ENCODE measurements at regions not wholly inside any gene's neighbourhood (a gene's known extent, or its start where the extent isn't known, plus 50 kb on each side); places are given as distances from the start of the nearest gene placed in this dataset.
"Not testable (repeated sequence)": the region's sequence is repeated elsewhere in the genome, so short reads cannot be mapped to it uniquely, and the experiment has no call there.

GRCh38 chrX:16067886-16068515 is 55.4 kb upstream of the GRPR start:
- Histone ChIP-seq H3K27me3 (no peaks in the 10 kb centered on the region), H3K27ac (no peak overlapping the region), H3K9me3 (no peaks in the 10 kb centered on the region), H3K4me1 (no peaks in the 10 kb centered on the region), H3K36me3 (no peaks in the 10 kb centered on the region), H3K4me3 (no peak overlapping the region)
- TF ChIP-seq, protein P1, sequence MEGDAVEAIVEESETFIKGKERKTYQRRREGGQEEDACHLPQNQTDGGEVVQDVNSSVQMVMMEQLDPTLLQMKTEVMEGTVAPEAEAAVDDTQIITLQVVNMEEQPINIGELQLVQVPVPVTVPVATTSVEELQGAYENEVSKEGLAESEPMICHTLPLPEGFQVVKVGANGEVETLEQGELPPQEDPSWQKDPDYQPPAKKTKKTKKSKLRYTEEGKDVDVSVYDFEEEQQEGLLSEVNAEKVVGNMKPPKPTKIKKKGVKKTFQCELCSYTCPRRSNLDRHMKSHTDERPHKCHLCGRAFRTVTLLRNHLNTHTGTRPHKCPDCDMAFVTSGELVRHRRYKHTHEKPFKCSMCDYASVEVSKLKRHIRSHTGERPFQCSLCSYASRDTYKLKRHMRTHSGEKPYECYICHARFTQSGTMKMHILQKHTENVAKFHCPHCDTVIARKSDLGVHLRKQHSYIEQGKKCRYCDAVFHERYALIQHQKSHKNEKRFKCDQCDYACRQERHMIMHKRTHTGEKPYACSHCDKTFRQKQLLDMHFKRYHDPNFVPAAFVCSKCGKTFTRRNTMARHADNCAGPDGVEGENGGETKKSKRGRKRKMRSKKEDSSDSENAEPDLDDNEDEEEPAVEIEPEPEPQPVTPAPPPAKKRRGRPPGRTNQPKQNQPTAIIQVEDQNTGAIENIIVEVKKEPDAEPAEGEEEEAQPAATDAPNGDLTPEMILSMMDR (IDR thresholded peaks at IDR 0.05), result no peak
- intact Hi-C loops (cut with DNase I; ENCODE audit: low total_unique reads), result no loop called here
- DNase-seq, result no peak

DNA sequence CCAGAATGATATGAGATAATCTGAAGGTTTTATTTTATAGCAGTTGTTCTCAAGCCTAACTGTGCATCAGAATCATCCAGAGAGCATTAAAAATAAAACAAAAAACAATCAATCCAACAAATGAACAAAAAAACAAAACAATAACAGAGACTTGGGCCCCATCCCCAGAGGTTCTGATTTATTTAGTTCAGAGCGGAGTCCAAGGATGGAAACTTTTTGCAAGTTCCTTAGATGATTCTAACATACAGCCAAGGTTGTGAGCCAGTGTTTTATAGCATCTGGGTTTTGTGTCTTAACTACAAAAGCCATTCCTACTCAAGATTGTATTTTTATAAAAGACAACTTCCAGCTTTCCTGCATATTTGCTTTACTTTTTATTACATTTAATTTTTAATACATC is 59.4 kb upstream of the GRPR start:
- intact Hi-C loops (cut with DNase I; ENCODE audit: low total_unique reads), result no loop called here
- no peaks in the 10 kb centered on the region for H3K27me3 ChIP-seq
- H3K27ac ChIP-seq, result no peak overlapping the region
- no peaks in the 10 kb centered on the region for H3K9me3 ChIP-seq
- no peak overlapping the region for H3K4me3 ChIP-seq
- TF ChIP-seq, protein P1 (IDR thresholded peaks at IDR 0.05), result no peak
- H3K4me1 ChIP-seq, result no peaks in the 10 kb centered on the region
- H3K36me3 ChIP-seq, result no peaks in the 10 kb centered on the region
- DNase-seq, result no peak

- TF ChIP-seq, protein P1 (IDR thresholded peaks at IDR 0.05), result no peak
- intact Hi-C loops (cut with DNase I; ENCODE audit: low total_unique reads), result no loop called here
- DNase-seq, result no peak
- H3K27ac ChIP-seq, result no peak overlapping the region
- no peaks in the 10 kb centered on the region for H3K36me3 ChIP-seq
- H3K27me3 ChIP-seq, result no peaks in the 10 kb centered on the region
- no peaks in the 10 kb centered on the region for H3K9me3 ChIP-seq
- no peaks in the 10 kb centered on the region for H3K4me1 ChIP-seq
- H3K4me3 ChIP-seq, result no peak overlapping the region
Measured at GRCh38 chrX:16063141-16063540, 60.2 kb upstream of the GRPR start.

GRCh38 chrX:16061296-16061695 is 62.1 kb upstream of the GRPR start:
- H3K4me3 ChIP-seq, result no peak overlapping the region
- TF ChIP-seq, protein P1 (IDR thresholded peaks at IDR 0.05), result no peak

GRCh38 chrX:16060252-16060651 is 63.1 kb upstream of the GRPR start:
- intact Hi-C loops (cut with DNase I; ENCODE audit: low total_unique reads), result no loop called here
- Histone ChIP-seq H3K9me3 (no peaks in the 10 kb centered on the region), H3K4me1 (no peaks in the 10 kb centered on the region), H3K27ac (no peak overlapping the region), H3K36me3 (no peaks in the 10 kb centered on the region), H3K4me3 (no peak overlapping the region), H3K27me3 (no peaks in the 10 kb centered on the region)
- TF ChIP-seq, protein P1 (IDR thresholded peaks at IDR 0.05), result no peak
- no peak for DNase-seq

More at GRCh38 chrX:16061296-16061695, 62.1 kb upstream of the GRPR start:
- H3K9me3 ChIP-seq, result no peaks in the 10 kb centered on the region
- H3K36me3 ChIP-seq, result no peaks in the 10 kb centered on the region
- no peaks in the 10 kb centered on the region for H3K4me1 ChIP-seq
- no peak for DNase-seq
- intact Hi-C loops (cut with DNase I; ENCODE audit: low total_unique reads), result no loop called here
- no peak overlapping the region for H3K27ac ChIP-seq
- no peaks in the 10 kb centered on the region for H3K27me3 ChIP-seq

DNA sequence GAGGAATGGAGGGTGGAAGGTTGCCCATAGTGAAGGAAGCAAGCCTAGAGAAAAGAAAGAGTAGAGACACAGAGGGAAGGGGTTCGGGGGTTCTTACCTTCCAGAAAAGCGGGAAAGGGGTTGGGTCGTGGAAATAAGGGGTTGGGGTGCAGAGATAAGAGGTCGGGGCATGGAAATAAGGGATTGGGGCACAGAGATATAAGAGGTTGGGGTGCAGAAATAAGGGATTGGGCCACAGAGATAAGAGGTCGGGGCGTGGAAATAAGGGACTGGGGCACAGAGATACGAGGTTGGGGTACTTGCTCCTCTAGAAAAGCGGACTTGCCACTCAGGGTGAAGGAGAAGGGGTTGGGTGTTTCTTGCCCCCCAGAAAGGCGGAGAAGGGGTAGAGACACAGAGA is 74.2 kb upstream of the GRPR start:
- H3K27me3 ChIP-seq; H3K27ac ChIP-seq; H3K4me1 ChIP-seq; H3K36me3 ChIP-seq; H3K9me3 ChIP-seq; DNase-seq; intact Hi-C loops (cut with DNase I; ENCODE audit: low total_unique reads); H3K4me3 ChIP-seq: not testable (repeated sequence)

All from tibial artery (tissue), 4 donors.